ENCODE measurements at regions not wholly inside any gene's neighbourhood (a gene's known extent, or its start where the extent isn't known, plus 50 kb on each side); places are given as distances from the start of the nearest gene placed in this dataset.

DNA sequence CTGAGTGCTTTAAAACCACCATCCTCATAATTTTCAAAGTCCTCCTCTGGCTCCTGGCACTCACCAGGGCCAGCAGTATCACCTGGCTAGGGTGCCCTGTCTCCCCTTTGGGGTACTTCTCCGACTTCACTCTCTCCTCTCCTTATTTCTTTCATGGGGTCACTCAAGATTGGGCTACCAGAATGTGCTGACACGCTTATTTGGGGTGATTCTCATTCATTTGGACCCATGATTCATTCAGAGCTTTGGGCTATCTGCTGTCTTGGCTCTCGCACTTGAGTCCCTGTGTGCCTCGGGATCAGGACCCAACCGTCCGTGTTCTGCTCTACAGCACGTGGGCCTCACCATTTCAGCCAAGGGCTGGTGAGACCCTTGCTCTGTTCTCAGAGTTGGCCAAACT is 70.1 kb upstream of the NEDD4L start (continued):
- TF ChIP-seq JUND (IDR thresholded peaks at IDR 0.05; ENCODE audit: low read length) (no peak), KDM5A (IDR thresholded peaks at IDR 0.05; ENCODE audit: low read length) (no peak)
